ENCODE measurements at regions not wholly inside any gene's neighbourhood (a gene's known extent, or its start where the extent isn't known, plus 50 kb on each side); places are given as distances from the start of the nearest gene placed in this dataset.

GRCh38 chr17:59451706-59452105 lies 113.7 kb upstream of the DHX40 start:
- DNase-seq, result peak; percentile 74

- DNase-seq, result no peak
Observed at GRCh38 chr17:59454633-59455105, 110.7 kb upstream of the DHX40 start.

- no peak for DNase-seq
Observed at GRCh38 chr17:59456428-59456827, 109.0 kb upstream of the DHX40 start.

GRCh38 chr17:59456923-59457615 lies 108.3 kb upstream of the DHX40 start:
- no peak for DNase-seq

GRCh38 chr17:59462385-59462784 lies 103.0 kb upstream of the DHX40 start:
- DNase-seq, result no peak

GRCh38 chr17:59464246-59464645 lies 101.2 kb upstream of the DHX40 start:
- no peak for DNase-seq

- DNase-seq, result no peak
Observed at GRCh38 chr17:59465949-59466307, 99.5 kb upstream of the DHX40 start.

- no peak for DNase-seq
Observed at GRCh38 chr17:59466946-59467801, 98.2 kb upstream of the DHX40 start.

GRCh38 chr17:59469786-59470485 lies 95.5 kb upstream of the DHX40 start:
- DNase-seq, result no peak

GRCh38 chr17:59470624-59471297 lies 94.6 kb upstream of the DHX40 start:
- DNase-seq, result no peak

GRCh38 chr17:59476413-59476812 lies 89.0 kb upstream of the DHX40 start:
- DNase-seq, result no peak

- no peak for DNase-seq
Observed at GRCh38 chr17:59479141-59479540, 86.3 kb upstream of the DHX40 start.

GRCh38 chr17:59483860-59484259 lies 81.5 kb upstream of the DHX40 start:
- DNase-seq, result no peak

- DNase-seq, result no peak
Observed at GRCh38 chr17:59485015-59485414, 80.4 kb upstream of the DHX40 start.

GRCh38 chr17:59485946-59486345 lies 79.5 kb upstream of the DHX40 start:
- no peak for DNase-seq

GRCh38 chr17:59487161-59487873 lies 78.1 kb upstream of the DHX40 start:
- DNase-seq, result peak; percentile 49

GRCh38 chr17:59488805-59489204 lies 76.6 kb upstream of the DHX40 start:
- no peak for DNase-seq

- no peak for DNase-seq
Observed at GRCh38 chr17:59490216-59490615, 75.2 kb upstream of the DHX40 start.

GRCh38 chr17:59491353-59492090 lies 73.9 kb upstream of the DHX40 start:
- peak; percentile 19 for DNase-seq

- DNase-seq, result no peak
Observed at GRCh38 chr17:59492091-59492451, 73.3 kb upstream of the DHX40 start.

GRCh38 chr17:59493867-59494266 lies 71.5 kb upstream of the DHX40 start:
- no peak for DNase-seq
